SK-N-SH (cell line): ENCODE measurements at regions not wholly inside any gene's neighbourhood (a gene's known extent, or its start where the extent isn't known, plus 50 kb on each side); places are given as distances from the start of the nearest gene placed in this dataset.
"Not testable (repeated sequence)": the region's sequence is repeated elsewhere in the genome, so short reads cannot be mapped to it uniquely, and the experiment has no call there.

ENCODE experiments used
- CTCF ChIA-PET: fragments of 300-600, 350-600 bp; formaldehyde crosslinking; extraction: SDS; loops from one replicate; lab custom pipeline; 2021; lab: Yijun Ruan, JAX
- POLR2A ChIA-PET: fragments of 350-600 bp; sonication (Branson Sonifier 250); formaldehyde crosslinking; extraction: SDS; loops from one replicate; lab custom pipeline; 2020; ENCODE audit warnings: antibody characterized with exemption, inconsistent platforms; lab: Yijun Ruan, JAX
- DNase-seq: peaks from one replicate; pipeline ENCODE4 v3.0.0; 2012
- H2AFZ ChIP-seq: fragments of 200-600 bp; sonication (generic); 2 replicates; pipeline ENCODE4 v1.8.1; 2016; ENCODE audit warnings: antibody characterized with exemption, mild to moderate bottlenecking, low read depth
- H3F3A ChIP-seq: fragments of 200-600 bp; sonication (generic); replicated peaks from 2 replicates; pipeline ENCODE3; 2016; ENCODE audit warnings: antibody characterized with exemption, mild to moderate bottlenecking; ENCODE audit not compliant: insufficient read depth
- H3K27ac ChIP-seq, 2 experiments: fragments of 200-500 bp in 1 of 2; fragments of 200-600 bp in 1 of 2; sonication (Bioruptor generic) in 1 of 2; sonication (generic), shearing (Covaris generic) in 1 of 2; 2 replicates each; pipeline versions ENCODE4 v1.5.1 to v1.6.1; 2014 to 2016; ENCODE audit warnings: low read depth in 2 of 2, inconsistent platforms in 1 of 2, low read length in 1 of 2, mild to moderate bottlenecking in 1 of 2, mixed read lengths in 1 of 2
- H3K27me3 ChIP-seq: fragments of 200-600 bp; sonication (generic), shearing (Covaris generic); 2 replicates; pipeline ENCODE4 v1.6.1; 2016; ENCODE audit warnings: mixed run types; ENCODE audit not compliant: insufficient read depth
- H3K36me3 ChIP-seq, 2 experiments: fragments of 200-500 bp in 1 of 2; fragments of 200-600 bp in 1 of 2; sonication (Bioruptor generic) in 1 of 2; sonication (generic) in 1 of 2; replicated peaks in 1 of 2; 2 replicates each; pipeline versions ENCODE3 to v1.5.1; 2014 to 2016; ENCODE audit warnings: low read length in 1 of 2, mild to moderate bottlenecking in 1 of 2; ENCODE audit not compliant: insufficient read depth in 2 of 2, control insufficient read depth in 1 of 2
- H3K4me1 ChIP-seq, 2 experiments: fragments of 200-500 bp in 1 of 2; fragments of 200-600 bp in 1 of 2; sonication (Bioruptor generic) in 1 of 2; sonication (generic), shearing (Covaris generic) in 1 of 2; 2 replicates each; pipeline versions ENCODE4 v1.5.1 to v1.6.1; 2014 to 2016; ENCODE audit warnings: low read depth in 1 of 2, low read length in 1 of 2, mixed run types in 1 of 2; ENCODE audit not compliant: insufficient read depth in 2 of 2, control insufficient read depth in 1 of 2
- H3K4me2 ChIP-seq: fragments of 200-600 bp; sonication (generic), shearing (Covaris generic); 2 replicates; pipeline ENCODE4 v1.6.1; 2017; ENCODE audit warnings: mixed run types
- H3K4me3 ChIP-seq, 2 experiments: fragments of 200-500 bp in 1 of 2; fragments of 200-600 bp in 1 of 2; sonication (Bioruptor generic) in 1 of 2; sonication (generic), shearing (Covaris generic) in 1 of 2; 2 replicates each; pipeline versions ENCODE4 v1.5.1 to v1.8.1; 2014 to 2016; ENCODE audit warnings: low read depth in 2 of 2, inconsistent platforms in 1 of 2, low read length in 1 of 2, mild to moderate bottlenecking in 1 of 2, mixed read lengths in 1 of 2, moderate library complexity in 1 of 2
- H3K79me2 ChIP-seq: fragments of 200-600 bp; sonication (generic); 2 replicates; pipeline ENCODE4 v1.8.1; 2017; ENCODE audit warnings: mild to moderate bottlenecking; ENCODE audit not compliant: insufficient read depth
- H3K9ac ChIP-seq: fragments of 200-600 bp; sonication (generic); 2 replicates; pipeline ENCODE4 v1.6.1; 2017; ENCODE audit warnings: mixed run types
- H3K9me2 ChIP-seq: fragments of 200-600 bp; sonication (generic); 2 replicates; pipeline ENCODE4 v1.6.1; 2017; ENCODE audit warnings: mixed run types
- H3K9me3 ChIP-seq: fragments of 200-600 bp; sonication (generic); 2 replicates; pipeline ENCODE4 v1.6.1; 2017; ENCODE audit warnings: mixed run types, mild to moderate bottlenecking, moderate library complexity
- H4K20me1 ChIP-seq: fragments of 200-600 bp; sonication (generic); 2 replicates; pipeline ENCODE4 v1.6.1; 2017; ENCODE audit warnings: mild to moderate bottlenecking, mixed run types; ENCODE audit not compliant: insufficient read depth
- CTCF ChIP-seq: fragments of 200-600 bp; sonication (generic); IDR thresholded peaks from 2 replicates; pipeline ENCODE4 v1.6.1; 2017; ENCODE audit warnings: antibody characterized with exemption, mild to moderate bottlenecking, moderate library complexity
- ELF1 ChIP-seq: IDR thresholded peaks from 2 replicates; pipeline ENCODE4 v1.4.0; 2012
- EZH2phosphoT487 ChIP-seq: fragments of 200-600 bp; sonication (generic); IDR thresholded peaks from 2 replicates; pipeline ENCODE4 v1.6.1; 2017; ENCODE audit warnings: low read depth, mixed run types, mild to moderate bottlenecking, antibody characterized with exemption, moderate library complexity, borderline replicate concordance
- FOXJ3 ChIP-seq: sonication (generic); formaldehyde crosslinking; IDR thresholded peaks from 2 replicates; pipeline ENCODE4 v1.5.1; 2020; ENCODE audit warnings: mild to moderate bottlenecking, missing genetic modification reagents
- FOXM1 ChIP-seq: IDR thresholded peaks from 2 replicates; pipeline ENCODE4 v1.4.0; 2012; ENCODE audit warnings: low read depth, mild to moderate bottlenecking
- MXI1 ChIP-seq: IDR thresholded peaks from 2 replicates; pipeline ENCODE4 v1.6.1; 2012; ENCODE audit warnings: mild to moderate bottlenecking, low read depth, low read length, improper control_type of control experiment
- NRF1 ChIP-seq: IDR thresholded peaks from 2 replicates; pipeline ENCODE4 v1.6.1; 2012; ENCODE audit warnings: low read depth, mild to moderate bottlenecking, low read length
- RAD21 ChIP-seq: IDR thresholded peaks from 2 replicates; pipeline ENCODE4 v1.6.1; 2012; ENCODE audit warnings: mild to moderate bottlenecking, low read length
- RCOR1 ChIP-seq: fragments of 150-350 bp; IDR thresholded peaks from 2 replicates; pipeline ENCODE4 v1.6.1; 2017; ENCODE audit warnings: antibody characterized with exemption, low read length
- REST ChIP-seq: IDR thresholded peaks from 2 replicates; pipeline ENCODE4 v1.6.1; 2012; ENCODE audit warnings: mild to moderate bottlenecking, low read depth, low read length, moderate library complexity
- YY1 ChIP-seq: IDR thresholded peaks from 2 replicates; pipeline ENCODE4 v1.4.0; 2012; ENCODE audit warnings: low read depth, mild to moderate bottlenecking
- WGBS: methylation state at CpG from one replicate; pipeline ENCODE4 v1.1.6; 2017; ENCODE audit warnings: low lambda C conversion rate; 5-methylcytosine and 5-hydroxymethylcytosine counted together
- TF ChIP-seq, protein P1 (sequence below): IDR thresholded peaks from 2 replicates; pipeline ENCODE4 v1.4.0; 2012; ENCODE audit warnings: low read depth, borderline replicate concordance
- TF ChIP-seq, protein P2 (sequence below): fragments of 150-350 bp; IDR thresholded peaks from 2 replicates; pipeline ENCODE4 v1.6.1; 2017; ENCODE audit warnings: antibody characterized with exemption, low read length, low read depth, borderline replicate concordance

GRCh38 chr1:99506631-99507030 is 139.3 kb upstream of the PALMD start (continued):
- TF ChIP-seq FOXM1 (no peak), MXI1 (no peak), YY1 (no peak), CTCF (no peak), FOXJ3 (CRISPR knock-in tag) (no peak)

GRCh38 chr1:99507446-99507845 is 138.5 kb upstream of the PALMD start:
- H3K9me3 ChIP-seq, H3F3A ChIP-seq, H3K4me2 ChIP-seq, H3K27ac ChIP-seq, H3K9ac ChIP-seq, H2AFZ ChIP-seq, DNase-seq, H3K36me3 ChIP-seq, H3K79me2 ChIP-seq, H3K9me2 ChIP-seq, H3K4me1 ChIP-seq, POLR2A ChIA-PET, H4K20me1 ChIP-seq, H3K4me3 ChIP-seq, H3K27me3 ChIP-seq, CTCF ChIA-PET: not testable (repeated sequence)
- 94% methylated on average over 11 of the region's 12 CpGs for WGBS

- WGBS: 81% methylated on average over 13 of the region's 38 CpGs
- CTCF ChIA-PET: no interaction called here
- no peak overlapping the region for H2AFZ ChIP-seq
- H3K27me3 ChIP-seq: no peaks in the 10 kb centered on the region
- no peaks in the 10 kb centered on the region for H4K20me1 ChIP-seq
- no peaks in the 10 kb centered on the region for H3K79me2 ChIP-seq
- H3K36me3 ChIP-seq: no peaks in the 10 kb centered on the region
- no peak overlapping the region for H3K4me2 ChIP-seq
- H3K9ac ChIP-seq: no peak overlapping the region
- no peaks in the 10 kb centered on the region for H3K9me3 ChIP-seq
- H3K4me3 ChIP-seq: no peak overlapping the region
- POLR2A ChIA-PET: no interaction called here
- no peak for DNase-seq
- no peaks in the 10 kb centered on the region for H3K4me1 ChIP-seq
- H3K27ac ChIP-seq: no peak overlapping the region
- no peaks in the 10 kb centered on the region for H3F3A ChIP-seq
- no peak for TF ChIP-seq ELF1
- TF ChIP-seq, protein P1, sequence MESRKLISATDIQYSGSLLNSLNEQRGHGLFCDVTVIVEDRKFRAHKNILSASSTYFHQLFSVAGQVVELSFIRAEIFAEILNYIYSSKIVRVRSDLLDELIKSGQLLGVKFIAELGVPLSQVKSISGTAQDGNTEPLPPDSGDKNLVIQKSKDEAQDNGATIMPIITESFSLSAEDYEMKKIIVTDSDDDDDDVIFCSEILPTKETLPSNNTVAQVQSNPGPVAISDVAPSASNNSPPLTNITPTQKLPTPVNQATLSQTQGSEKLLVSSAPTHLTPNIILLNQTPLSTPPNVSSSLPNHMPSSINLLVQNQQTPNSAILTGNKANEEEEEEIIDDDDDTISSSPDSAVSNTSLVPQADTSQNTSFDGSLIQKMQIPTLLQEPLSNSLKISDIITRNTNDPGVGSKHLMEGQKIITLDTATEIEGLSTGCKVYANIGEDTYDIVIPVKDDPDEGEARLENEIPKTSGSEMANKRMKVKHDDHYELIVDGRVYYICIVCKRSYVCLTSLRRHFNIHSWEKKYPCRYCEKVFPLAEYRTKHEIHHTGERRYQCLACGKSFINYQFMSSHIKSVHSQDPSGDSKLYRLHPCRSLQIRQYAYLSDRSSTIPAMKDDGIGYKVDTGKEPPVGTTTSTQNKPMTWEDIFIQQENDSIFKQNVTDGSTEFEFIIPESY: no peak
- TF ChIP-seq NRF1: no peak
- TF ChIP-seq YY1: no peak
- no peak for TF ChIP-seq REST
- no peak for TF ChIP-seq RAD21
- TF ChIP-seq FOXM1: no peak
- TF ChIP-seq EZH2phosphoT487: no peak
- TF ChIP-seq, protein P2, sequence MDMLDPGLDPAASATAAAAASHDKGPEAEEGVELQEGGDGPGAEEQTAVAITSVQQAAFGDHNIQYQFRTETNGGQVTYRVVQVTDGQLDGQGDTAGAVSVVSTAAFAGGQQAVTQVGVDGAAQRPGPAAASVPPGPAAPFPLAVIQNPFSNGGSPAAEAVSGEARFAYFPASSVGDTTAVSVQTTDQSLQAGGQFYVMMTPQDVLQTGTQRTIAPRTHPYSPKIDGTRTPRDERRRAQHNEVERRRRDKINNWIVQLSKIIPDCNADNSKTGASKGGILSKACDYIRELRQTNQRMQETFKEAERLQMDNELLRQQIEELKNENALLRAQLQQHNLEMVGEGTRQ: no peak
- no peak for TF ChIP-seq RCOR1
- no peaks in the 10 kb centered on the region for H3K9me2 ChIP-seq
These were observed 137.8 kb upstream of the PALMD start for GRCh38 chr1:99507906-99508732.
